Keratinocyte (primary cell): ENCODE measurements at regions not wholly inside any gene's neighbourhood (a gene's known extent, or its start where the extent isn't known, plus 50 kb on each side); places are given as distances from the start of the nearest gene placed in this dataset.

Experiments
- CTCF ChIP-seq, 3 experiments: IDR thresholded peaks in 1 of 3; conservative IDR thresholded peaks in 1 of 3; optimal IDR thresholded peaks in 1 of 3; 2 replicates in 2 of 3; 3 replicates in 1 of 3; pipeline versions ENCODE3 to v1.5.1; 2011; ENCODE audit warnings: low read length in 3 of 3, mild to moderate bottlenecking in 3 of 3, moderate library complexity in 2 of 3, control low read depth in 1 of 3, inconsistent platforms in 1 of 3; ENCODE audit not compliant: insufficient read depth in 2 of 3; ENCODE audit errors: extremely low read depth in 1 of 3
- EZH2 ChIP-seq: IDR thresholded peaks from one replicate; pipeline ENCODE4 v1.6.1; 2012; ENCODE audit warnings: inconsistent platforms, mild to moderate bottlenecking, low read length, moderate library complexity

DNA sequence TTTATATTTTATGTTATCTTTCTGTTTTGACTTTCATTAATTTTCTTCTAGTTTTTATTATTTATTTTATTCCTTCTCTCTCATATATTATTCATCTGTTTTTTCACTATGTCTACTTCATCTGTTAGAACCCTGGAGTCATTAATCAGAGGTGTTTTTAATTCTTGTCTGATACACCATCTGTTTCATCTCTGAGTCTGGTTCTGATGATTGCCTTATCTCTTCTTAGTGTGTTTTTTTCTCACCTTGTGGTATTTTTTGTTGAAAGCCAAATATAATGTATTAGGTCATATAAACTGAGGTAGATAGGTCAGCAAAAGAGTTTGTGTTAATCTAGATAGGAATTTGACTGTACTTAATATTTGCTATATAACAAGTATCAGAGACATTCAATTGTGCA lies 1005.7 kb upstream of the NCAM2 start:
- TF ChIP-seq CTCF (optimal IDR thresholded peaks at IDR 0.05 in 1 of 3, IDR thresholded peaks at IDR 0.05 in 1 of 3, conservative IDR thresholded peaks at IDR 0.05 in 1 of 3; ENCODE audit: extremely low read depth in 1 of 3, insufficient read depth in 2 of 3, low read length in 3 of 3) (no peak), EZH2 (no peak)
